ENCODE measurements at regions not wholly inside any gene's neighbourhood (a gene's known extent, or its start where the extent isn't known, plus 50 kb on each side); places are given as distances from the start of the nearest gene placed in this dataset.
"Not testable (repeated sequence)": the region's sequence is repeated elsewhere in the genome, so short reads cannot be mapped to it uniquely, and the experiment has no call there.

DNA sequence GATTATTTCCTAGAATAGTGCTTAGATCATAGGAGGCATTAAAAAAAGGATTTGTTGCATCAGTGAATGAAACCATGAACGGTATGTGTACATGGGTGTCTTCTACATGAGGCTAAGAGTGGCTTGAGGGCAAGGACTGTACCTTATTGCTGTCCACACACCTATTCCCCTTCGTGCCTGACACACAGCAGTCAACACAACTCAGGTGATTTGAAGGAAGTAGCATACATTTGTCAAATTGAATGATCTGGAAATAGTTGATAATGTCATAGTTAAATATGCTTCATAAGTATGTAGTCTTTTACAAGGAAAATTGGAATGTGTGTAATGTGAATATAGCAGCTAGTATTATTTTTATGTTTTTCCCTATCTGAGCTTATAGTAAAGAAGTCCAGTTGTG, 189.0 kb upstream of the DAB1 start:
- no peak for DNase-seq

DNA sequence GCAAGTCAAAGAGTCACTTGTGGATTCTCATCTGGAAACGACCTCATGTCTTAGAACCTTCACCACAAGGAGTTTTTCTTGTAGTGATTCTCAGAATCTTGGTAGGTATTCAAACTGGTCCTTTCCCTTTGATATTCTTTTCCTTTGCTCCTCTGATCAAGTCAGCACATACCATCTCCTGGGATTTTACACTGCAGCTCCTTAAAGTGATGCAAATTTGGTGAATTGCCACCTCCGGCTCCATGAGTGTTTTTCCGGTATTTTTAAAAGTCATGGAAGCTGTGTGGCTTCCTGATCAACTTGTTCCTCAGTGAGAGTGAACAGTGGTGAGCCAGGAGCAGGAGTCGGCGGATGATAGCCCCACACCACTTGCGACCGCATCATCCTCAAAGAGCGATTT, 182.1 kb upstream of the DAB1 start:
- no peak for DNase-seq

DNA sequence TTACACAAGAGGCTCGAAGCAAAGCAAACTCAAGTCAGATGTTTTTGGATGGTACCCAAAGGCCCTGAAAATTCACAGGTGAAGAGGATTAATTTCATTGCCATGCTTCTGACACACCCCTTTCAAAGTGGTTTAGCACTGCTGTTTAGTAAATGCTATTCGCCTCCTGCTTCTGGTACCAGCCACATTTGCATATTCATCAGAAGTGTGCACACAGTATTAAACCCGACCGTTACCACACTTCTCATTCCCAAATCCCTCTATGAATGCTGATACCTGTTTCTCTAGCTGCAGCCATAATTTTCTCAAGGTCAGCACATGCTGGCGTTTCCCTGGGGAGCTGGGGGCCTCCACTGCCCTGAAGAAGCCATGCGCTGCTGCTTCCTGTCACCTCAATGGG, 179.8 kb upstream of the DAB1 start:
- DNase-seq, result no peak

DNA sequence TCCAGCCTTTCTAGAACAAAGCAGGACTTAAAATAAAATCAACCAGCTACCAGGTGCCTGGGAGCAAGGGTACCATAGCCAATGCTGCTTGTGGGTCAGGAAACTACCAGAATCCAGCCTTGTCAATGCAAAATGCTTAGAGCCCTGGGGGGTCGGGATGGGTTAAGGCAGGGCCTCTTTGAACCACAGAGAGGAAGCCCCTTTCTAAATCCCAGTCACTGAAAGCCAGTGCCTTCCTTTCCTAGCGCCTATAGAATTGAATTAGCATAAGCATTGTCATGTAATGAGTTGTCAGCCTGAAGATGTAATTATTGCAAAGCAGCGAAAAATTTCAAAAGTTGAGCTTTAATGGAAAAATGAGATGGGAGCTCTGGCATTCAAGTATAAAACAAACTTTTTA, 176.6 kb upstream of the DAB1 start:
- DNase-seq, result no peak

DNA sequence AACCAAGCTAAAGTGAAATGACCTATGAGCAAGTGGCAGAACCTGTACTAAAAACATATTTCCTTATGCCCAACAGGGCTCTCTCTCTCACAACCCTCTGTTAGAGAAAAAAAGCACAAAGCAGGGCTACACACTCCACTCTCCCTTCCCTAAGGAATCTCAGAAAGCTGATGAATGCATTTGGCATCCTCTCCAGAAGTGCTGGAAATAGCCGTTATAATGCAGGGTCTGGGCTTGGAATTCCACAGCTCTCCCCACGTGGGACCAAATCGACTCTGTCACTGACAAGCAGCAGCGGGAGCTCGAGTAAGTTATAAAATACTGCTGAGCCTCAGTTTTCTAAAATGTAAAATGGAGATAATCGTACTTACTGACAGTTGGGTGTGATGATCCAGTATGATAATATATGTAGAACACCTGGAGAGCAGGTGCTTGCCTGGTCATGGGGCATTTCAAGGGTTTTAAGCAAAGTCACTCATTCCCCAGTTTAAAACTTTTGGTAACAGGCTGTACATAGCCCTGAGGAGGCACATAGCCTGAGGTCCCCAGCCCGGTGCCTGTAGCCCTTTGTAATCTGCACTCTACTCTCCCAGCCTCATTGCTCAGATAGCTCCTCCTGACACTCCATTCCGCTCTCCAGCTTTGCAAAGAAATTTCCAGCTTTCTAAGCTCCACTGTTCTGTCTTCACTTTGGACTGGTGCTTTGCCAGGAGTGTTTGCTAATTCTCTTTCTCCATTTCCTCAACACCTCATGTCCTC, 175.6 kb upstream of the DAB1 start:
- DNase-seq, result no peak

DNA sequence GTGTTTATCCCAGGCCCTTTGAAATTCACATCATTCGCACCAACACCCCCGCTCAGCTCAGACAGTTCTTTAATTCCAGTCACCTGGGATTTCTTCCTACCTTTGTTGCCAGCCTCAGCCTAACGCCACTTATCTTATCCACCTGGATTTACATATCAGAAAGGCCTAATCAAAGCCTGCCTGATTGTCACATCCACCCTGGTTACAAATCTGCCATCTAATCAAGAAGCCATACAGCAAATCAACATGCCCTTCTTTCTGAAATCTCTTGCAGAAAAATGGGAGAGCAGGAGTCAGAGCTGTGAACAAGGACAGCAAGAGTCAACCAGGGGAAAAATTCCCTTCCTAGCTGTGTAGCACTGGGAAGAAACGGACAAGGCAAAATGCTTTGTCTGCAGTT, 173.2 kb upstream of the DAB1 start:
- DNase-seq, result no peak

DNA sequence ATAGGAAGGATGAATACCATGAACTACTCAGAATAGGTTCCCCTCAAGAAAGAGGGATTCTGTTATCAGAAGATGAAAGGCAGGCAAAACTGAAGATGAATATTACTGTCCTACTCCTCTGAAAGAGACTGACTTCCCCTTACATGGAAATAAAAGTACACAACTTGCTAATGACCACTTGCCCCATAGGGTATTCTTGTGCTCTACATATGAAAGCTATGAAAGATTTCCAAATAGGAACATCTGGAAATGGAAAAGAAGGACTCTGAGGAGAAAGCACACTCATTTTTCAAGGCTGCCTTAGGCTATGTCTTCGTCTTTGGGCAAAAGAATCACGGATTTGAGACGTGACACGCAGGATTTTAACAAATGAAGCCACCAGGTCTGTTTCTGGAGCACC, 170.1 kb upstream of the DAB1 start:
- DNase-seq, result no peak

DNA sequence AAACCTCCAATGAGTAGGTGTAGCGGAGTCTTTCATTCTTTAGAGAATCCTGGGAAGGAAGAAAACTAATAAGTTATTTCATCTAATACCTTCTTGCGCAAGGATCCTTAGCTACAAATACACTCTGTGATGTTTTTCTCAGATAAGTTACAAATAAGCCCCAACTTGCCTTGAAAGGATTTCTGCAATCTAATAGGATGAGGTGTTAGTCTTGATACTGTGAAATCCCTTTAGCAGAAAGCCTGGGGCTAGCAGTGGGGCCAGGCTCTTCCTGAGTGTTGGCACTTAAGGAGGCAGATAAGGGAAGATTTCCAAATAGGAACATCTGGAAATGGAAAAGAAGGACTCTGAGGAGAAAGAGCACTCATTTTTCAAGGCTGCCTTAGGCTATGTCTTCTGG, 168.0 kb upstream of the DAB1 start:
- no peak for DNase-seq

DNA sequence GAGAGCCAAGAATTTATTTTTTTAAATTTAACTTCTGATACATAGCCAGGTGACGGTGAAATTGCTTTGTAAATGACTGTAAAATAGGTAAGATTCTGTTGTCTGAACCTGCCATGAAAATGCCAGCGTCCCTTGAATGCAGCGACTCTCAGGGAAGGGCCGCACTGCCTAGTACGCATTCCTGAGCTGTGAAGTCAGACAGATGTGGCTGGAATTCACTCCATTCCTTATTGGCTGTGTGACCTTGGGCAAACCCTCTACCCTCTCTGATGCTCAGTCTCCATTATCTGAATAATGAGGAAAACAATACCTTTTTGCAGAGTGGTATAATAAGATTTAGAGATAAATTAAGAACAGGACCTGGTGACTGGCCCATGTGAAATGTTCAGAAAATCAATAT, 167.1 kb upstream of the DAB1 start:
- DNase-seq, result no peak

DNA sequence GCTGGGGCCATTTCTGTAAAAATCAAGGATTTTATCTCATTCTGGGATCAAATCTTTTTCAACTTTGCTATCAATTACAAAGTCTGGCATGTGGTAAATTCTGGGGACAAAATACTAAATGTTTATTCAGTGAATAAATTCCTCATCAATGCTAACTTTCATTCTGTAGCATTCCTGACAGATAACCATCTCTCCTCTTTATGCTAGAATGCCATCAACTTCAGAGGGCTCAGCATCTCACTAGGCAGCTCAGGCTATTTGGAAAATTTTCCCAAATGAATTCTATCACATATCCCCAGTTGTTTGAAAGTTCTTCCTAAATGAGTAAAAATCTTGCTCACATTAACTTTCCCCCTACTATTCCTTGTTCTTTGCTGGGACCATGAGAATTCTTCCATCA, 163.0 kb upstream of the DAB1 start:
- no peak for DNase-seq

DNA sequence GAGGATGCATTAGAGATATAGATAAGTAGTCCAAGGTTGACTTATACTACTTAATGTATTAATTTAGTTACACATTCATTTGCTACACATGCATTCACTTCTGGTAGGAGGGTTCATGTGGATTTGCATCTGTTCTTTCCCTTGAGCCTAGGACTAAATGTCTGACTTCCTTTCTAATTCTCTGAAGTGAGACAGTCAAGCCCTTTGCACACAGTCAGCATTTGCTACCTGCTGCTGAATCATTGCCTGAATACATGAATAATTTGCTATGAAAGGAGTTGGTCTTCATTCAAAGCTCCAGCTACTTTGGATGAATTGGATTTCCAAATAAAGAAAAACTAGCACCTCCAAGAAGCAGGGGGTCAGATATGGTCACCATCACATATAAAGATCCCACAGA, 154.8 kb upstream of the DAB1 start:
- DNase-seq, result no peak

DNA sequence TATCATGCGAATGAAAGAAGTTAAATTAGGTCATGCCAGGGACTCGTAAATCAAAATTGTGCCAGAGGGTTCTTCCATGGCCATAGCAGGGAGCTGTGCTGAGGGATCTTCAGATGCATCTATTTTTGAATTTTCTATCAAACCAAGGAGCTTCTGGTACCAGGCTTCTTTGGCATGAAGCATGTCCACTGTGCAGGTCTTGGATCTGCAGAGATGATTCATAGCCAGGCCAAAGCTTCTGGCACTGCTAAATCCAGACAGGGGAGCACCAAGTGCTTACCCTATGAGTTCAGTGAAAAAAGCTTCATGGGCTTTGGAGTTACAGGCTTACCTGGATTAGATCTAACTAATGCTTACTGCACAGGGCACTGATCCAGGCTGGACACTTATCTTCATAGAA, 154.2 kb upstream of the DAB1 start:
- no peak for DNase-seq

DNA sequence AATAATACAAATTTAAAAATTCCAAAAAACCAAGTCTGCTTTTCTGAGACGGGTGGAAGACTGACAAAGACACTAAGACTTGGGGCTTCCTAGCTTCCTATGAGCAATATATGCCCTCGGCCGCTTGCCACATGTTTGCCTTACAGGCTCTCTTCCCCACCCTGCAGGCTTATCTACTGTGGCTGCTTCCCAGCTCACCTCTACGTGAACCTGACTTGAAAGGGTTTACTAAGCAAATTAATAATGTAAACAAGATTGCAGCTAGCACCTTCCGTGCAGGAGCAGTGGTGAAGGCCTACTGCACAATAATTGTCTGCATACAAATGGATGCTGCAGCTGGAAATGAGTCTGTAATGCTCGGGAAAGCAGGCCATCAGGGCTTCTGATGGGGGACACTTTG, 152.9 kb upstream of the DAB1 start:
- no peak for DNase-seq

DNA sequence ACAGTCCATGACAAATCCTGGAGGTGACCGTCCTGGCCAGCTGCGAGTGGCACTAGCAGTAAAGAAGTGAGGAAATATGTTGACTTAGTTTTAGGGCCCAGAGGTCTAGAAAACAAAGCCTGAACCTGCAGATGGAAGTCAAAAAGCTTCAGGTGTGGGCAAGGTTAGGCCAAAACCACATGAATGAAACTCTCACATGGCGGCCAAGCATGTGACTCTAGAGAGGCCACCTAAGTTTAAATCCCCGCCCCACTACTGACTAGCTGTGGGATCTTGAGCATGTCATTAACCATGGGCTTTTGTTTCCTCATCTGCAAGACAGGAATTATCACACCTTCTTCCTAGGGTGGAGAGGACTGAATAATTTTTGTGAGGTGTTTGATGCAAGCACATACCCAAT, 148.2 kb upstream of the DAB1 start:
- DNase-seq, result no peak

DNA sequence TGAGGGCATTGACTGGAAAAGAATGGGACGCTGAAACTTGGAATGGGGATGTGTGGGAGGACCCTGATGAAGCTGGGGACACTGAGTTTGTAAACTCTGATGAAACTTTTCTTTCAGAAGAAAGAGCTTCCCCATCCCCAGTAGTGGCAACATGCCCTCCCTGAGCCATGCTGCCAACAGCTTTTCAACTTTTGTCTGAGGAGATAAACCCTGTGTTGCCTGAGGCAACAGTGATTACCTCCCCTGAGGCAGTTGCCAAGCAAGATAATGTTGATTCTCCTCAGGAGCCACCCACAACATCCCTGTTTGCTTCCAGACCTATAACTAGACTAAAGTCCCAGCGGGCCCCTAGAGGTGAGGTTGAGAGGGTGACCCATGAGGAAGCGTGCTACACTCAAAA, 134.2 kb upstream of the DAB1 start:
- not testable (repeated sequence) for DNase-seq

DNA sequence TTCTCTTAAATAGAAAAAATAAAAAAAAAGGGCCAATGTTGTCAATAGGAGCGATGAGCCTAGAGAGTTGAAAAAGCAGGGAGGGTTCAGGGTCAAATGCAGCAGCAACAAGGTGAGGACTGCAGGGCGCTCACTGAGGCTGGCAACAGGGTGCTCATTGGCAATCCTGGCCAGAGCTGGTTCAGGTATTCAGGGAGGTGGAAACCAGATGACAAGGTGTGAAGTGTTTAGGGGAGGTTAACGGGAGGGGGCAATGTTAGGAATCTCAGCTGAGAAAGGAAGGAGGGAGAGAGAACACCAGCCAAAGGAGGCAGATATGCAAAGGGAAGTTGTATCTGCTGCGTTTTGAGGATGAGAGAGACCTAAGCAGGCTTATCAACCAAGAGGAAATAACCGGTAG, 129.8 kb upstream of the DAB1 start:
- no peak for DNase-seq

DNA sequence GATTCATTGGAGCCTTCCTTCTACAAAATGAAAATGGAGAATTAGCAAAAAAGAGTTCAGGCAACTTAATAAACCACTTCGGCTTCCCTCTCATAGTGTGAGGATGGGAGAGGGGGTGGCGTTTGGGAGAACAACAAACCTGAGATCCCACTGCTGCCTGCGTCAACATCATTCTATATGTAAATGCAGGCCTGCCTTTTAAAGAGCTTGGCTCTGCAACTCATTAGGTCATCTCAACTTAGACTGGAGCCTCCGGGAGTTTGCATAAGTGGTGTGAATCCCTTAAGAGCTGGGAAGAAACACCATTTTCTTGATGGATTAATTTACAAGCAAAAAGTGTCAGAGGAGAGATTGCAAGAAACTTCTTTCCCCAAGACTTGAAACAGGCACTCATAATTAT, 127.6 kb upstream of the DAB1 start:
- no peak for DNase-seq

DNA sequence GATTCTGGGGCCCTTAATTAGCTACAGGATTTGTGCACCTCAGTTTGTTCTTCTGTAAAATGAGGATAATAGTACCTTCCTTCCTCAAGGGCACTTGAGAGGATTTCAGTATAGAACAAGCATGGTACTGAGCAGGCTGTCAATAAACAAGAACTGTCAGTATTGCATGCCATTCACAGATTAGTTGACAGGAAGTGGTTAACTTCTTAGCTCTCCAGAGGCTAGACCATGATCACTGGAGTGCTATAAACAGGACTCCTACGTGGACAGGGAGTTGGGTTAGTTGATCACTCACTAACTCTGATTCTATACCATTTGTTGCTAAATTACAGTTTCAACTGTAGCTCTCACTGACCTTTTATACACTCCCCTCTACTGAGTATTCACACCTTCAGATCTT, 126.2 kb upstream of the DAB1 start:
- no peak for DNase-seq

DNA sequence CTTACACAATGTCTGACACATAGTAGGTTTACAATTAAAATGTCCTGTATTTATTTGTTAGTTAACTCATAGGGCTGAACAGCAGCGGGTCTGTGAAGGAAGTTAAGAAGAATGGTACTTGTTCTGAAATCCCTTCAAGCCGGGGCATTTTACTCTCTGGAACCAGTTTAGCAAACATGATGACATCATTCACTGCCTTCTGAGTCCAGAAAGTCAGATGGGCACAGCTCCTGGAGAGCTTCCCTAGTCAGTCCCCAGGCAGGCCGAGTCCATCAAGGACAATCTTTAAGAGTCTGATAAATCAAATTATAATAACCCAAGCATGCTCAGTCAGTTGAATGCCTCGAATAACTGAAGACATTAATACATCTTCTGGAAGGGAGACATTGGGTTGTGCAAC, 125.4 kb upstream of the DAB1 start:
- DNase-seq, result no peak

DNA sequence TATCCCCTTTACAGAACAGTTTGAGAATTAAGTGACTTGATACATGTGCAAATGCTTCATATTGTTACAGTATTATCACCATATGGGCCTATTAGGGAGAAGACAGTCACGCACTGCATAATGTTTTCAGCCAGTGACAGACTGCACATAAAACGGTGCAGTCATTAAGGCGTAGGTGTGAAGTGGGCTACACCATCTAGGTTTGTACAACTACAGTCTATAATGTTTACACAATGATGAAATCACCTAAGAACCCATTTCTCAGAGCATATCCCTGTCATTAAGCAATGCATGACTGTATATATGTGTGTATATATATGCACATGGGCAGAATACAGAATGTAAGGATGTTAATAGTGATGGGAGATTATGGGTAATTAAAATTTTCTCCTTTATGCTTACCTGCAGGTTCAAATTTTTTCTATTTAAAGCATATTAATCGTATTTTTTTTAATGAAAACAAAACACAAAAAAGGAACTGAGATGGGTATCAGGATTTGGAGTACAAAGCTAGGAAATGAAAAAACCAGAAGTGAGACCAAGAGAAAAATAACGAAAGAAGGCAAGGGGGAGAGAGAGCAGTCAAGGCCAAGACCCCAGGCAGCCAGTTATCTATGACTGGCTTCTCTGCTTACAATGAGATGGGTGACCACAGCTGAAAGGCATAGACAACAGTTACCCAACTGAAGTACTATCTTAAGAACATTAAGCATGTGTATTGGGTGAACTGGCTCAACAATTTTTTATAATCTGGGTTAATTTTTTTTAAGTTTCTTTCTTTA, 122.9 kb upstream of the DAB1 start:
- DNase-seq, result no peak

DNA sequence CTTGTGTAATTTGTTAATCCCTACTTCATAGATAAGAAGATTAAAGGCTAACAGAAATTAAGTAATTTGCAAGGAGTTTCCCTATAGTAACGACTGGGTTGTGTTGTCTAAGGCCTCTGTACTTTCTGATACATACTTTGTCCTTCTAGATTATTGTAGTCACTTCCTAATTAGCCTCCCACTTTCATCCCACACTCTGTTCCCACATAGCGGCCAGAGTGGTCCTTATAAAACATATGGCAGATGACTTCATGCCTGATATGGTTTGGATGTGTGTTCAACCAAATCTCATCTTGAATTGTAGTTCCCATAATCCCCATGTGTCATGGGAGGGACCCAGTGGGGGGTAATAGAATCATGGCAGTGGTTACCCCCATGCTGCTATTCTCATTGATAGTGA, 120.5 kb upstream of the DAB1 start:
- DNase-seq, result no peak

DNA sequence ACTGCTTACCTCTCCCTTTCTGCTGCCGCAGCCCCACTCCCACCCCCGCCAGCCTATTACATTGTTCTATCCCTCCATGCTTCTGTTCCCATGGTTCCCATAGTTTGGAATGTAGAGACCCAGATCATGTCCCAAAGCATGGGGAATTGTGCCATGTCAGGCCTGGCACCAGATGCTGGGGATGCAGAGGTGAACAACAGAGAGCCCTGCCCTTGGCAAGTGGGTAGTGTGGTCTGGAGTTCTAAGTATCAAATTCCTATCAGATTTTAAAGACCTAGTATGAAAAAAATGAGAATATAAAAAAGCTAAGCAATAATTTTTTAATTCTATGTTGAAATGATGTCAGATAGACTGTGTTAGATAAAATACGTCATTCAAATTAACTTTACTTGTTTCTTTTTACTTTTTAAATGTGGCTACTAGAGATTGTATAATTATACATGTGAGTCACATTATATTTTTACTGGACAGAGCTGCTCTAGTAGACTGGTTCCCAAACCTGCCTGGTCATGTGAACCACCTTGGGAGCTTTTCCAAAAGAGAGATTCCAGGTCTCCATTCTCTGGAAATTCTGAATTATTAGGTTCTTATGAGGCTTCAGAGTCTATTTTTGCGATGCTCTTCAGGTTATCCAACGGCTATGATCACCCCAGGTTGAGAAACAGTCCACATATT, 113.0 kb upstream of the DAB1 start:
- no peak for DNase-seq

DNA sequence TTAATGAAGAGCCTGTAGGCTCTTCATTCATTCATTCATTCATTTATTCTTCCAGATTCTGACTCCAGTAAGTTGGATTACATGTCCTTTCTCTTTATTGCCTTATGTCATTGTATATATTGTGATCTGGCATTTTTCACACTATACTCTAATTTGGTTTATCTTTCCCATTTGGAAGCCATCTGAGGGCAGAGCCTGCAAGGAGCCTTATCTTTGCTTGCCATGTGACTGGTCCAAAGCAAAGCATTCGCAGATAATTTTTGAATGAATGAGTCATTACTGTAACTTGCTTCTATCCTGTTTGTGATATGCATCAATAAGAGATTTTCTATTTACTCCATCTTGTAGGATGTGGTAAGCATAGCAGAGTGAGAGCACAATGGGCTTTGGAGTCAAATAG, 108.4 kb upstream of the DAB1 start:
- DNase-seq, result no peak

DNA sequence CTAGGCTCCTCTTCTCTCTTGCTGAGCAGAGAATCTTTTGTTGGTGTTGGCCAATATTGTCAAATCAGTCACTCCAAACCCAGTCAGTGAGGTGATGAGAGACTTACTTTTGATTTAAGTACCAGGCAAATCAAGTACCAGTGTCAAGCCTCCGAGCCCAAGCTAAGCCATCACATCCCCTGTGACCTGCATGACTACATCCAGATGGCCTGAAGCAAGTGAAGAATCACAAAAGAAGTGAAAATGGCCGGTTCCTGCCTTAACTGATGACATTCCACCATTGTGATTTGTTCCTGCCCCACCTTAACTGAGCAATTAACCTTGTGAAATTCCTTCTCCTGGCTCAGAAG, 107.0 kb upstream of the DAB1 start:
- not testable (repeated sequence) for DNase-seq
